Mesothelial cell of epicardium (in vitro differentiated cells): ENCODE measurements at regions not wholly inside any gene's neighbourhood (a gene's known extent, or its start where the extent isn't known, plus 50 kb on each side); places are given as distances from the start of the nearest gene placed in this dataset.

Experiments
- DNase-seq, 2 experiments: peaks; one replicate each; pipeline ENCODE4 v3.0.0; 2021; ENCODE audit warnings: low spot score in 2 of 2; ENCODE audit not compliant: unreplicated experiment in 2 of 2
- H3K27ac Mint-ChIP-seq: 2 replicates; pipeline ENCODE4 v1.8.0; 2021; ENCODE audit warnings: mixed read lengths
- H3K27me3 Mint-ChIP-seq: 2 replicates; pipeline ENCODE4 v1.8.0; 2021; ENCODE audit warnings: low read depth, mixed read lengths
- H3K36me3 Mint-ChIP-seq: 2 replicates; pipeline ENCODE4 v1.8.0; 2021; ENCODE audit warnings: mixed read lengths
- H3K4me1 Mint-ChIP-seq: 2 replicates; pipeline ENCODE4 v1.8.0; 2021; ENCODE audit warnings: mixed read lengths
- H3K4me3 Mint-ChIP-seq: 2 replicates; pipeline ENCODE4 v1.8.0; 2021; ENCODE audit warnings: mild to moderate bottlenecking, moderate library complexity, mixed read lengths
- H3K9me3 Mint-ChIP-seq: 2 replicates; pipeline ENCODE4 v1.8.0; 2021; ENCODE audit warnings: mixed read lengths
- TF ChIP-seq, protein P1 (sequence below): fragments of 200-600 bp; sonication (generic); IDR thresholded peaks from one replicate; pipeline ENCODE4 v1.5.0; 2021; ENCODE audit warnings: antibody characterized with exemption; ENCODE audit not compliant: unreplicated experiment

DNA sequence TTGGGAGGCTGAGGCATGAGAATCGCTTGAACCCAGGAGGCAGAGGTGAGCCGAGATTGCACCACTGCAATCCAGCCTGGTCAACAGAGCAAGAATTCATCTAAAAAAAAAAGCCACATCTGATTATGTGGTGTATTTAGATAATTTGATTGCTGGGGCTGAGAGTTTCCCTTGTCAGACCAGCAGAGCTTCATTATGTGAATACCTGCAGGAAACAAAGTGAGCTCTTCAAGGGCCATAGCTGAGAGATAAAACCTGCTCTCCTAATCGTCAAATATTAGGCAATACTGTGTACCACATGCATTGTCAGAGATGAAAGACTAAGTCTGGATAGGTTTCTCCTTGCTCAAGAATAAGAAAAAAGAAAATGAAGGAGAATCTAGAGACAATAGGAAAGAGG, 800.0 kb upstream of the IGFBP7 start:
- H3K27ac Mint-ChIP-seq = no peak overlapping the region
- TF ChIP-seq, protein P1, sequence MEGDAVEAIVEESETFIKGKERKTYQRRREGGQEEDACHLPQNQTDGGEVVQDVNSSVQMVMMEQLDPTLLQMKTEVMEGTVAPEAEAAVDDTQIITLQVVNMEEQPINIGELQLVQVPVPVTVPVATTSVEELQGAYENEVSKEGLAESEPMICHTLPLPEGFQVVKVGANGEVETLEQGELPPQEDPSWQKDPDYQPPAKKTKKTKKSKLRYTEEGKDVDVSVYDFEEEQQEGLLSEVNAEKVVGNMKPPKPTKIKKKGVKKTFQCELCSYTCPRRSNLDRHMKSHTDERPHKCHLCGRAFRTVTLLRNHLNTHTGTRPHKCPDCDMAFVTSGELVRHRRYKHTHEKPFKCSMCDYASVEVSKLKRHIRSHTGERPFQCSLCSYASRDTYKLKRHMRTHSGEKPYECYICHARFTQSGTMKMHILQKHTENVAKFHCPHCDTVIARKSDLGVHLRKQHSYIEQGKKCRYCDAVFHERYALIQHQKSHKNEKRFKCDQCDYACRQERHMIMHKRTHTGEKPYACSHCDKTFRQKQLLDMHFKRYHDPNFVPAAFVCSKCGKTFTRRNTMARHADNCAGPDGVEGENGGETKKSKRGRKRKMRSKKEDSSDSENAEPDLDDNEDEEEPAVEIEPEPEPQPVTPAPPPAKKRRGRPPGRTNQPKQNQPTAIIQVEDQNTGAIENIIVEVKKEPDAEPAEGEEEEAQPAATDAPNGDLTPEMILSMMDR = no peak
- H3K4me1 Mint-ChIP-seq = no peaks in the 10 kb centered on the region
- H3K27me3 Mint-ChIP-seq = no peaks in the 10 kb centered on the region
- DNase-seq = no peak
- no peak overlapping the region for H3K4me3 Mint-ChIP-seq
- H3K36me3 Mint-ChIP-seq = no peaks in the 10 kb centered on the region
- peaks cover 7% of the 10 kb centered on the region for H3K9me3 Mint-ChIP-seq

DNA sequence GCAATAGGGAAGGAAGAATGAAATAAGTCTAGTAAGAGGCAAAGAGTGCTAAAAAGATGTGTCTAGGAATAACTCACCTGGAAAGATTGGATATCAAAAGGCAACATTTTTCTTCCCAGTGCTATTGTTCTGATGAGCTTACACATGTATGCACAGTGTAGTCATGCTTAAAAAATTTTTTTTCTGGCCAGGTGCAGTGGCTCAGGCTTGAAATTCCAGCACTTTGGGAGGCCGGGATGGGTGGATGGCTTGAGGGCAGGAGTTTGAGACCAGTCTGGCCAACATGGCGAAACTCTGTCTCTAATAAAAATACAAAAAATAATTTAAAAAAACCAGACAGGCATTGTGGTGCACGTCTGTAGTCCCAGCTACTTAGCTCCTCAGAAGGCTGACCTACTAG, 795.8 kb upstream of the IGFBP7 start:
- Mint-ChIP-seq H3K4me3 (no peak overlapping the region), H3K27ac (no peak overlapping the region), H3K36me3 (no peaks in the 10 kb centered on the region), H3K27me3 (no peaks in the 10 kb centered on the region), H3K9me3 (peaks cover 7% of the 10 kb centered on the region), H3K4me1 (no peaks in the 10 kb centered on the region)
- DNase-seq = no peak
- TF ChIP-seq, protein P1 = no peak

DNA sequence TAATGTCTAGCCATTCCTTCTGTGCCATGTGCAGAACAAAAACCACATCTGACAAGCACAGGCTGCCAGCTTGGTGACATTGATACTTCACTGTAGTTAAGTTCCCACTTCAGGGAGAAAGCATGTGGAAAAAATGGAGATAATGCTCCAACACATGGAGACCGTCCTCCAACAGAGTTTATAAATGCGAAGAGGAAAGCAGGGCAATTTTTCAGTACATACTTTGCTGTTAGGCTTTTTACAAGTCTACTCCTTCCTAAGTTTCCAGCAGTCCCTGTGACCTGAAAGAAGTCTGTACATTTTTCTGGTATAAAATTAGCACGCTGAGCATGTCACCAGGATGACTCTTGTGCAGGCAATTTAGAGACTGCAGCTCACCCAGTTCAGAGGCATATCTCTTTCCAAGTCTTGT, 766.9 kb upstream of the IGFBP7 start:
- H3K36me3 Mint-ChIP-seq = no peaks in the 10 kb centered on the region
- TF ChIP-seq, protein P1 = no peak
- H3K27ac Mint-ChIP-seq = no peak overlapping the region
- no peaks in the 10 kb centered on the region for H3K27me3 Mint-ChIP-seq
- no peak overlapping the region for H3K4me3 Mint-ChIP-seq
- DNase-seq = no peak
- peaks cover 15% of the 10 kb centered on the region for H3K4me1 Mint-ChIP-seq
- no peaks in the 10 kb centered on the region for H3K9me3 Mint-ChIP-seq

DNA sequence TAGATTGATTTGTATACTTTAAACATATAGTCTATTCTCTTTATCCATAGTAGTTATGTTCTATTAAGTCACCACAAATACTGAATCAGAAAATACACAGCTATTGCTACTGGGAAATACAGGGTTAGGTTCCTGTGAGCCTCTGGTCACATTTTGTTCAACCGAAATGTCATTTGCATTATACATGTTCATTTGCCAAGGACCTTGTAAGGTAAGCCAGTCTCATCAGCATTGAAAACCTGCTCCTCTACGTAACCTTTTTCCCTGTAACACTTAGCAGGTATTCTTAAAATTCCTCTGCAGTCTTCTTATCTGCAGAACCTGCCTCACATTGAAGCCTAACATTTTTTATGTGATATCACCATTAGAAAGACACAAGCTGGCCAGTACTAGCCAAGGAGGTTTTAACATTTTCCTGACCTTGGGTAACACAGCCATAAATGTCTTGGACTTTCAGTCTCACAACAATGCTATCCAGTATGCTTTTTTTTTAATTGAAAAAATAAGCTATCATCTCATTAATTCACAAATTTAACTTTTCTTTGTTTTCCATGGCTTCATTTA, 765.7 kb upstream of the IGFBP7 start:
- Mint-ChIP-seq H3K9me3 (no peaks in the 10 kb centered on the region), H3K4me3 (no peak overlapping the region), H3K27ac (no peak overlapping the region), H3K36me3 (no peaks in the 10 kb centered on the region), H3K27me3 (no peaks in the 10 kb centered on the region), H3K4me1 (peaks cover 15% of the 10 kb centered on the region)
- TF ChIP-seq, protein P1 = no peak
- no peak for DNase-seq

DNA sequence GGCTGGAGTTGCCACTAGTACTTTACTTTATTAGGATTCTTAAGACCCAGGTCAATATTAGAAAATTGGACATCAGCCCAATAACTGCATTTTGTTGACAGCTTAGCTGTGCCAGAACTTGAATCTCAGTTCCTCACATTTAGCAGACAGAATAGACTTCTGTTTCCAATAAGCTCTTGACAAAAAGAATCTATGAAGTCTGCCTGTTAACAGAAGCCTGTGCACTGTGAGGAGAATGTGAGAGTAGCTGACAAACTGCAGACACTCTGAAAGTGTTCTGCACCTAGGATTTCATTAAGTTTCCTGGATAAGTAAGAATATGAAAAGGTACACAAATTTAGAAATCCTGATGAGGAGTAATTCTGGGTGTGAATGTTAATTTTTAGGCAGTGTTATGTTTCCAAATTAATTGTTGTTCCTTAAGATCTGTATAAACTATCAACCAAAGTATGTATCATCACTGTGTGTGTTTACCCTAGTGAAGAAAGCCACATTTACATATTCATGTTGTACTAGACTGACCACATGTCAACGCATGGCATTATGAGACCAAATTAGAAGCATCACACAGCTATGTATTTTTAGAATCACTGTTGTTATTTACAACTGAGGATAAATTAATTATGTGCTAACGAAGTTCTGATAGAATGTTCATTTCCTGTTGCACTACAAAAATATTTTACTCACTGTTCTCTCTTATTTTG, 756.4 kb upstream of the IGFBP7 start:
- DNase-seq = no peak
- H3K27ac Mint-ChIP-seq = no peak overlapping the region
- H3K4me3 Mint-ChIP-seq = no peak overlapping the region
- no peaks in the 10 kb centered on the region for H3K27me3 Mint-ChIP-seq
- TF ChIP-seq, protein P1 = no peak
- peaks cover 10% of the 10 kb centered on the region for H3K4me1 Mint-ChIP-seq
- no peaks in the 10 kb centered on the region for H3K9me3 Mint-ChIP-seq
- H3K36me3 Mint-ChIP-seq = no peaks in the 10 kb centered on the region

DNA sequence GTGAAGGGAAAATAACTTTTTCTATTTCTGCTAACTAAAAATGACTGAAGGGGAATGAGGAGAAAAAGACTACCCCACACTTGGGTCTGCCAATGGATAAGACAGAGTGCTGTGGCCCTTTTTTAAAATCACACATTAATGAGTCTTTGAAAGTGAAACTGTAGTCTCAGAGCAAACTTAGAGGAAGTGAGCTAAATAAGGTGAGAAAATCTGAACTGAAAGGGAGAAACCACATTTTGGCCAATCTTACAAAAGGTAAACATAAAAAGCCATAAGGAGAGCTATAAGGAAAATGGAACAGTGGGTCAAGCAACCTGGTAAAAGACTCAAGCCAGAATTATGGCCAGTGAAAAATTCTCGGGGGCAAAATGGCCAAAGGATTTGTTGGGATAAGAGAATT, 755.1 kb upstream of the IGFBP7 start:
- Mint-ChIP-seq H3K36me3 (no peaks in the 10 kb centered on the region), H3K27me3 (no peaks in the 10 kb centered on the region), H3K4me3 (no peak overlapping the region), H3K4me1 (peaks cover 10% of the 10 kb centered on the region), H3K27ac (no peak overlapping the region), H3K9me3 (no peaks in the 10 kb centered on the region)
- no peak for DNase-seq
- TF ChIP-seq, protein P1 = no peak
